Panc1 (cell line): ENCODE measurements at regions not wholly inside any gene's neighbourhood (a gene's known extent, or its start where the extent isn't known, plus 50 kb on each side); places are given as distances from the start of the nearest gene placed in this dataset.

Experiments used
- ATAC-seq: fragments of 200-7000 bp; cut with Tn5 transposase; 2 replicates; pipeline ENCODE4 v1.9.1; 2020; ENCODE audit warnings: mild to moderate bottlenecking, moderate library complexity
- BruUV-seq: library from RNA; stranded (reverse); fragments of 400-500 nt; replicated peaks from 2 replicates; lab custom pipeline; 2021; lab: Mats Ljungman, UMichigan
- CTCF ChIA-PET: fragments of 300-600 bp; sonication (Branson Sonifier 250); formaldehyde crosslinking; loops from one replicate; lab custom pipeline; 2022; ENCODE audit warnings: antibody characterized with exemption; lab: Charles Lee
- POLR2A ChIA-PET: fragments of 300-600 bp; sonication (Branson Sonifier 250); formaldehyde crosslinking; loops from one replicate; lab custom pipeline; 2022; ENCODE audit warnings: antibody characterized with exemption; lab: Charles Lee
- DNase-seq: peaks from one replicate; pipeline ENCODE4 v3.0.0-alpha.2; 2010; ENCODE audit warnings: low read depth, low spot score
- H3K27ac ChIP-seq: 2 replicates; pipeline ENCODE4 v1.5.1; 2011; ENCODE audit warnings: mild to moderate bottlenecking, low read length, inconsistent platforms
- H3K27me3 ChIP-seq: fragments of 200-500 bp; sonication (Bioruptor generic); 2 replicates; pipeline ENCODE4 v1.6.0; 2014; ENCODE audit warnings: low read length, inconsistent platforms; ENCODE audit not compliant: control insufficient read depth, insufficient read depth
- H3K36me3 ChIP-seq: fragments of 200-500 bp; sonication (Bioruptor generic); 2 replicates; pipeline ENCODE4 v1.5.1; 2014; ENCODE audit warnings: inconsistent platforms, mild to moderate bottlenecking, low read length, moderate library complexity; ENCODE audit not compliant: control insufficient read depth, insufficient read depth
- H3K4me1 ChIP-seq: 2 replicates; pipeline ENCODE4 v1.5.1; 2011; ENCODE audit warnings: inconsistent platforms, mild to moderate bottlenecking, low read length, moderate library complexity; ENCODE audit not compliant: control insufficient read depth, insufficient read depth
- H3K4me3 ChIP-seq, 2 experiments: 2 replicates each; pipeline ENCODE4 v1.5.1; 2011 to 2012; ENCODE audit warnings: low read depth in 2 of 2, low read length in 2 of 2, mild to moderate bottlenecking in 2 of 2, inconsistent platforms in 1 of 2, moderate library complexity in 1 of 2
- H3K9me3 ChIP-seq: fragments of 200-500 bp; sonication (Bioruptor generic); 2 replicates; pipeline ENCODE4 v1.5.1; 2014; ENCODE audit warnings: low read depth, mild to moderate bottlenecking, inconsistent platforms, low read length, moderate library complexity; ENCODE audit not compliant: control insufficient read depth, insufficient read depth
- POLR2AphosphoS5 ChIP-seq: IDR thresholded peaks from 2 replicates; pipeline ENCODE4 v1.6.1; 2012; ENCODE audit warnings: mild to moderate bottlenecking, low read depth, low read length, moderate library complexity
- SIN3A ChIP-seq: IDR thresholded peaks from 2 replicates; pipeline ENCODE4 v1.6.1; 2012; ENCODE audit warnings: low read depth, mild to moderate bottlenecking, low read length, moderate library complexity, borderline replicate concordance; ENCODE audit not compliant: insufficient read depth
- TCF7L2 ChIP-seq: IDR thresholded peaks from 2 replicates; pipeline ENCODE4 v1.6.1; 2011; ENCODE audit warnings: mild to moderate bottlenecking, low read depth, low read length, inconsistent platforms
- in situ Hi-C: cut with HindIII; loops from 2 replicates; pipeline ENCODE4 v1.10.0; 2016; ENCODE audit warnings: low sequenced_read_pairs, low pct_unique_long_range_greater_than_20kb
- intact Hi-C: fragments of 100-400 bp; cut with micrococcal nuclease; formaldehyde crosslinking; loops from one replicate; pipeline ENCODE4 v1.10.0; 2022; ENCODE audit not compliant: unreplicated experiment
- TF ChIP-seq, protein P1 (sequence below): fragments of 450-650 bp; IDR thresholded peaks from 2 replicates; pipeline ENCODE4 v1.5.1; 2017; ENCODE audit warnings: mild to moderate bottlenecking
- TF ChIP-seq, protein P2 (sequence below), 2 experiments: IDR thresholded peaks; 2 replicates each; pipeline ENCODE4 v1.6.1; 2011 to 2012; ENCODE audit warnings: low read depth in 2 of 2, control low read depth in 1 of 2, low read length in 1 of 2, mild to moderate bottlenecking in 1 of 2, moderate library complexity in 1 of 2; ENCODE audit not compliant: insufficient read depth in 1 of 2

DNA sequence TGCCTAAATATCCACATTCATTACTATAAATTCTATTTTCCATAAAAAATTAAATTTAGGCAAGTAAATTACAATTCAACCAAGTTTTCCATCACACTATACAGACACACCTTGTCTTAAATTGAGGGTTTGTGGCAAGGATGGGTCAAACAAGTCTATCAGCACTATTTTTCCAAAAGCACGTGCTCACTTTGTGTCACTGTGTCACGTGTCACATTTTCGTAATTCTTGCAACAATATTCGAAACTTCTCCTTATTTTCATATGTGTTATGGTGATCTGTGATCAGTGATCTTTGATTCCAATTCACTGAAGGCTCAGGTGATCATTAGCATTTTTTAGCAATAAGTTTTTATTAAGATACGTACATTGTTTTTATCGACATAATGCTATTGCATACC lies 323.3 kb upstream of the CNTN4 start:
- intact Hi-C loops: no loop called here
- no peak overlapping the region for H3K4me3 ChIP-seq
- ATAC-seq (no peak), DNase-seq (no peak)
- no peaks in the 10 kb centered on the region for H3K36me3 ChIP-seq
- no peaks in the 10 kb centered on the region for H3K4me1 ChIP-seq
- H3K27me3 ChIP-seq: no peaks in the 10 kb centered on the region
- H3K9me3 ChIP-seq: no peaks in the 10 kb centered on the region
- H3K27ac ChIP-seq: no peak overlapping the region
- POLR2A ChIA-PET: no interaction called here
- CTCF ChIA-PET: no interaction called here
- no TSS peak for BruUV-seq
- no peak for TF ChIP-seq POLR2AphosphoS5
- TF ChIP-seq, protein P1, sequence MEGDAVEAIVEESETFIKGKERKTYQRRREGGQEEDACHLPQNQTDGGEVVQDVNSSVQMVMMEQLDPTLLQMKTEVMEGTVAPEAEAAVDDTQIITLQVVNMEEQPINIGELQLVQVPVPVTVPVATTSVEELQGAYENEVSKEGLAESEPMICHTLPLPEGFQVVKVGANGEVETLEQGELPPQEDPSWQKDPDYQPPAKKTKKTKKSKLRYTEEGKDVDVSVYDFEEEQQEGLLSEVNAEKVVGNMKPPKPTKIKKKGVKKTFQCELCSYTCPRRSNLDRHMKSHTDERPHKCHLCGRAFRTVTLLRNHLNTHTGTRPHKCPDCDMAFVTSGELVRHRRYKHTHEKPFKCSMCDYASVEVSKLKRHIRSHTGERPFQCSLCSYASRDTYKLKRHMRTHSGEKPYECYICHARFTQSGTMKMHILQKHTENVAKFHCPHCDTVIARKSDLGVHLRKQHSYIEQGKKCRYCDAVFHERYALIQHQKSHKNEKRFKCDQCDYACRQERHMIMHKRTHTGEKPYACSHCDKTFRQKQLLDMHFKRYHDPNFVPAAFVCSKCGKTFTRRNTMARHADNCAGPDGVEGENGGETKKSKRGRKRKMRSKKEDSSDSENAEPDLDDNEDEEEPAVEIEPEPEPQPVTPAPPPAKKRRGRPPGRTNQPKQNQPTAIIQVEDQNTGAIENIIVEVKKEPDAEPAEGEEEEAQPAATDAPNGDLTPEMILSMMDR: no peak
- in situ Hi-C loops: no loop called here

DNA sequence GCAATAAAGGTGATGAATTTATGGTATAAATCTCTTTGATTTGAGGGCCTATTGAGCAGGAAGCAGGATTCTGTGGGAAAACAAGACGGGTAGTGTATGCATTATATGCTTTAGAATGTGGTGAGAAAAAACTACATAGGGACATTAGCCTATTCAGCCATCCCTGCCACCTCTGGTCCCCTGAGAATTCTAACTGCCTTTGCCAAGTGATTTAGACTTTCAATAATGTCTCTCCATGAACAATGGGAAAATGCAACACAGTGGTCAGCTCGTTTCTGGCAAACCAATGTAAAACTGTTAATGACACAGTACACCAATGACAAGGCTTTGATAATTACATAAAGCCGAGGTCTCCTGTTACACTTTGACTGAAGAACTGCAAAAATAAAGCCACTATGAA lies 314.7 kb upstream of the CNTN4 start:
- Histone ChIP-seq H3K4me3 (no peak overlapping the region), H3K36me3 (no peaks in the 10 kb centered on the region), H3K4me1 (no peaks in the 10 kb centered on the region), H3K27ac (no peak overlapping the region), H3K27me3 (no peaks in the 10 kb centered on the region), H3K9me3 (no peaks in the 10 kb centered on the region)
- in situ Hi-C loops (no loop called here), intact Hi-C loops (no loop called here)
- BruUV-seq: no TSS peak
- ATAC-seq: no peak
- TF ChIP-seq TCF7L2 (no peak), POLR2AphosphoS5 (no peak), SIN3A (no peak)
- TF ChIP-seq, protein P1: no peak
- TF ChIP-seq, protein P2, sequence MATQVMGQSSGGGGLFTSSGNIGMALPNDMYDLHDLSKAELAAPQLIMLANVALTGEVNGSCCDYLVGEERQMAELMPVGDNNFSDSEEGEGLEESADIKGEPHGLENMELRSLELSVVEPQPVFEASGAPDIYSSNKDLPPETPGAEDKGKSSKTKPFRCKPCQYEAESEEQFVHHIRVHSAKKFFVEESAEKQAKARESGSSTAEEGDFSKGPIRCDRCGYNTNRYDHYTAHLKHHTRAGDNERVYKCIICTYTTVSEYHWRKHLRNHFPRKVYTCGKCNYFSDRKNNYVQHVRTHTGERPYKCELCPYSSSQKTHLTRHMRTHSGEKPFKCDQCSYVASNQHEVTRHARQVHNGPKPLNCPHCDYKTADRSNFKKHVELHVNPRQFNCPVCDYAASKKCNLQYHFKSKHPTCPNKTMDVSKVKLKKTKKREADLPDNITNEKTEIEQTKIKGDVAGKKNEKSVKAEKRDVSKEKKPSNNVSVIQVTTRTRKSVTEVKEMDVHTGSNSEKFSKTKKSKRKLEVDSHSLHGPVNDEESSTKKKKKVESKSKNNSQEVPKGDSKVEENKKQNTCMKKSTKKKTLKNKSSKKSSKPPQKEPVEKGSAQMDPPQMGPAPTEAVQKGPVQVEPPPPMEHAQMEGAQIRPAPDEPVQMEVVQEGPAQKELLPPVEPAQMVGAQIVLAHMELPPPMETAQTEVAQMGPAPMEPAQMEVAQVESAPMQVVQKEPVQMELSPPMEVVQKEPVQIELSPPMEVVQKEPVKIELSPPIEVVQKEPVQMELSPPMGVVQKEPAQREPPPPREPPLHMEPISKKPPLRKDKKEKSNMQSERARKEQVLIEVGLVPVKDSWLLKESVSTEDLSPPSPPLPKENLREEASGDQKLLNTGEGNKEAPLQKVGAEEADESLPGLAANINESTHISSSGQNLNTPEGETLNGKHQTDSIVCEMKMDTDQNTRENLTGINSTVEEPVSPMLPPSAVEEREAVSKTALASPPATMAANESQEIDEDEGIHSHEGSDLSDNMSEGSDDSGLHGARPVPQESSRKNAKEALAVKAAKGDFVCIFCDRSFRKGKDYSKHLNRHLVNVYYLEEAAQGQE (IDR thresholded peaks at IDR 0.05; ENCODE audit: insufficient read depth in 1 of 2, low read depth in 2 of 2, low read length in 1 of 2): no peak
- ChIA-PET POLR2A (no interaction called here), CTCF (no interaction called here)
- DNase-seq: no peak

DNA sequence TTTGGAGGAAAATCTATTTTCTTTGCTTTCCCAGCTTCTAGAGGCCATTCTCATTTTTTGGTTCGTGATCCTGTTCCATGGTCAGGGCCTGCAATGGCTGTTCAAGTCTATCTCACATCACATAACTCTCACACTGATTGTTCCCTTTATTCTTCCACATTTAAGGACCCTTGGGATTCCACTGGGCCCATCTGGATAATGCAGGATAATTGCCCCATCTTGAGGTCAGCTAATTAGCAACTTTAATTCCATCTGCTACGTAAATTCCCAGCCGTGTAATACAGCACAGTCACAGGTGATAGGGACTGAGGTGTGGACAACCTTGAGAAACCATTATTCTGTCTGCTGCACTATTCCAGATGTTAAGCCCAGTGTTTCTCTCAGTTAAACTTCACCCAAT lies 311.6 kb upstream of the CNTN4 start:
- TF ChIP-seq SIN3A (no peak), POLR2AphosphoS5 (no peak), TCF7L2 (no peak)
- TF ChIP-seq, protein P1: no peak
- TF ChIP-seq, protein P2 (IDR thresholded peaks at IDR 0.05; ENCODE audit: insufficient read depth in 1 of 2, low read depth in 2 of 2, low read length in 1 of 2): no peak
- Histone ChIP-seq H3K27ac (no peak overlapping the region), H3K36me3 (no peaks in the 10 kb centered on the region), H3K4me1 (no peaks in the 10 kb centered on the region), H3K4me3 (no peak overlapping the region), H3K27me3 (no peaks in the 10 kb centered on the region), H3K9me3 (no peaks in the 10 kb centered on the region)
- ChIA-PET CTCF (no interaction called here), POLR2A (no interaction called here)
- DNase-seq (no peak), ATAC-seq (no peak)
- in situ Hi-C loops: no loop called here
- no TSS peak for BruUV-seq
- intact Hi-C loops: no loop called here
